ENCODE measurements at regions not wholly inside any gene's neighbourhood (a gene's known extent, or its start where the extent isn't known, plus 50 kb on each side); places are given as distances from the start of the nearest gene placed in this dataset.
A peak's percentile ranks its signal among the peaks of the same experiment; 100 is the strongest.

DNA sequence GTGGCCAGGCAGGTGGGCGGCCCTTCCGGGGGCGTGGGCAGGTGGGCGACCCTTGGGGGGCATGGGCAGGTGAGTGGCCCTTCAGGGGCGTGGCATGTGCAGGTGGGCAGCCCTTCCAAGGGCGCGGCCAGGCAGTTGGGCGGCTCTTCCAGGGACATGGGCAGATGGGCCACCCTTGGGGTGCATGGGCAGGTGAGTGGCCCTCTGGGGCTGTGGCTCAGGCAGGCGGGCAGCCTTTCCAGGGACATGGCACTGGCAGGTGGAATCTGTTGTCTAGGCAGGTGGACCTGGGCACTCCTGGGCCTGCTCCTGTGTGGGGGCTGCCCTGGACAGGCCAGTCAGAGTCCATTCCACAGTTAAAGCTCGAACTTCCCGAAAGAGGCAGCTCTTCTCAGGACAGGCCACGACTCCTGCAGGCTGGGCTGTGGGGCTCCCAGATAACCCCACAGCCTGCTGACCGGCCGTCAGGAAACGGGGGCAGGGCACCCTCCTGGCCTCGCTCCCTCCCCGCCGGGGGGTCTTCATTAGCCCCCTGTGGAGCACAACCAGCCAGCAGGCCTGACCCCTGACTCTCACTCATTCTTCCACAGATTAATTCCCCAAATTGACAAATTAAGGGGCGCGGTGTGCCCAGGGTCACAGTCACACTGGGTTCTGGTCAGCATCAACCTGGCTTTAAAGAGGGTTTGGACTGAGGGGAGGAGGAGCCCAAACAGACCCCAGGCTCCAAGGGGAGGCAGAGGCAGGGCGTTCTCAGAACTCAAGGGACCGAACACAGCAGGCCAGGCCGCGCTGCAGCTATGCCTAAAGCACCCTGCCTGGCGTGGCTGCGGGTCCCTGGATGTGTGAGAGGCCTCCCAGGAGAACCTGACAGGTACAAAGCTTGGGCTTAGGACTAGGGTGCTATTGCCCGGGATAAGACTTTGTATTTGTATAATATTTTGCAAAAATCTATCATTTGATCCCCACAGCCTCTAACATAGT, 130.0 kb downstream of the DLL1 start:
- H3K4me1 ChIP-seq (replicated peaks in 1 of 4; ENCODE audit: control insufficient read depth in 3 of 4, insufficient read depth in 4 of 4, low read length in 3 of 4): no peaks in the 10 kb centered on the region
- H4K8ac ChIP-seq (ENCODE audit: extremely low read depth, insufficient read depth, low read length): no peak overlapping the region
- H3K18ac ChIP-seq (ENCODE audit: extremely low read depth, low read length): no peak overlapping the region
- no peak for DNase-seq (ENCODE audit: low read depth in 1 of 2, low spot score in 2 of 2)
- H2BK15ac ChIP-seq (ENCODE audit: low read length): no peak overlapping the region
- no peak overlapping the region for H3K4me2 ChIP-seq (ENCODE audit: insufficient read depth in 1 of 2, low read depth in 2 of 2, low read length in 2 of 2)
- H3K27me3 ChIP-seq (replicated peaks in 1 of 4; ENCODE audit: control insufficient read depth in 3 of 4, extremely low read depth in 1 of 4, insufficient read depth in 3 of 4, low read length in 3 of 4): no peaks in the 10 kb centered on the region; a peak in 1 of 7 replicates
- H4K20me1 ChIP-seq (replicated peaks in 1 of 2; ENCODE audit: control insufficient read depth in 1 of 2, insufficient read depth in 2 of 2, low read length in 2 of 2): peaks cover 0 to 2% of the 10 kb centered on the region in 2 experiments
- H4K5ac ChIP-seq (ENCODE audit: insufficient read length, low read depth, low read length): no peak overlapping the region
- H3K4me3 ChIP-seq (ENCODE audit: extremely low read depth in 1 of 4, insufficient read depth in 2 of 4, low read depth in 3 of 4, low read length in 4 of 4): no peak overlapping the region
- no peak overlapping the region for H3K27ac ChIP-seq (ENCODE audit: low read depth, low read length)
- H2AFZ ChIP-seq (ENCODE audit: low read length): no peak overlapping the region
- 95% methylated on average over 17 of the region's 27 CpGs; no CpG with 5 or more reads in 1 of the 2 experiments for WGBS, 2 experiments (ENCODE audit: extremely low coverage in 1 of 2, insufficient coverage in 1 of 2, insufficient read length in 1 of 2, insufficient replicate concordance in 2 of 2, low coverage in 1 of 2, low lambda C conversion rate in 2 of 2, missing lambda C conversion rate in 1 of 2)
- no peak for FAIRE-seq
- H3K79me2 ChIP-seq (ENCODE audit: control insufficient read depth in 1 of 2, insufficient read depth in 2 of 2, low read length in 2 of 2): no peaks in the 10 kb centered on the region
- no peak overlapping the region for H3K4ac ChIP-seq (replicated peaks; ENCODE audit: insufficient read length, low read depth, low read length)
- no peak overlapping the region for H3K23ac ChIP-seq (ENCODE audit: insufficient read length)
- no peak overlapping the region for H3K56ac ChIP-seq (replicated peaks; ENCODE audit: insufficient read length, low read depth, low read length)
- TF ChIP-seq, protein P1, sequence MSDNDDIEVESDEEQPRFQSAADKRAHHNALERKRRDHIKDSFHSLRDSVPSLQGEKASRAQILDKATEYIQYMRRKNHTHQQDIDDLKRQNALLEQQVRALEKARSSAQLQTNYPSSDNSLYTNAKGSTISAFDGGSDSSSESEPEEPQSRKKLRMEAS (IDR thresholded peaks at IDR 0.05): 0 out of 2 replicates have a peak, but pooled peaks have one; percentile 12
- no peak for TF ChIP-seq SP2 (IDR thresholded peaks at IDR 0.05; ENCODE audit: low read length)
- H2BK12ac ChIP-seq (ENCODE audit: low read depth, low read length): no peak overlapping the region
- no peaks in the 10 kb centered on the region for H3K79me1 ChIP-seq (ENCODE audit: low read depth, low read length)
- H2BK120ac ChIP-seq (replicated peaks; ENCODE audit: low read depth, low read length): no peak overlapping the region
- H2BK5ac ChIP-seq (ENCODE audit: low read depth, low read length): no peak overlapping the region
- H2AK5ac ChIP-seq (ENCODE audit: low read depth, low read length): no peak overlapping the region
- ChIA-PET CTCF (ENCODE audit: partially characterized antibody) (interaction anchor here (0.9 to 1.1 kb wide), 2 partner anchors 13 to 27 kb away, joined by 3 read pairs; no protein-coding TSS in a partner anchor), POLR2A (ENCODE audit: partially characterized antibody) (interaction anchor here (0.6 to 0.7 kb wide), 2 partner anchors 13 to 21 kb away, joined by 3 read pairs; no protein-coding TSS in a partner anchor)
- no peaks in the 10 kb centered on the region for H3K23me2 ChIP-seq (ENCODE audit: low read depth, low read length)
- H3K9ac ChIP-seq (replicated peaks in 1 of 4; ENCODE audit: extremely low read depth in 1 of 4, low read depth in 3 of 4, low read length in 3 of 4): no peak overlapping the region
- peaks cover 0 to 6% of the 10 kb centered on the region in 2 experiments; a peak in 1 of 4 replicates for H3K9me3 ChIP-seq (ENCODE audit: insufficient read depth in 2 of 2, low read depth in 1 of 2, low read length in 1 of 2)
- no peak overlapping the region for H3K14ac ChIP-seq (ENCODE audit: insufficient read length)
- no peak overlapping the region for H4K91ac ChIP-seq (replicated peaks; ENCODE audit: insufficient read length, low read length)
- H2BK20ac ChIP-seq (ENCODE audit: low read length): no peak overlapping the region
- H3K36me3 ChIP-seq (ENCODE audit: control insufficient read depth in 2 of 4, insufficient read depth in 4 of 4, low read length in 3 of 4): no peaks in the 10 kb centered on the region

Data from H1 (cell line).